IPS-18a (cell line): ENCODE measurements at regions not wholly inside any gene's neighbourhood (a gene's known extent, or its start where the extent isn't known, plus 50 kb on each side); places are given as distances from the start of the nearest gene placed in this dataset.
"Not testable (repeated sequence)": the region's sequence is repeated elsewhere in the genome, so short reads cannot be mapped to it uniquely, and the experiment has no call there.

Experiments used
- H3K27ac ChIP-seq: one replicate; pipeline ENCODE4 v1.5.1; 2013; ENCODE audit warnings: low read length
- H3K27me3 ChIP-seq: one replicate; pipeline ENCODE4 v1.6.1; 2013; ENCODE audit warnings: mild to moderate bottlenecking, low read length; ENCODE audit not compliant: control insufficient read depth, insufficient read depth
- H3K36me3 ChIP-seq: one replicate; pipeline ENCODE4 v1.6.1; 2013; ENCODE audit warnings: low read depth, low read length; ENCODE audit not compliant: control insufficient read depth
- H3K4me1 ChIP-seq: one replicate; pipeline ENCODE4 v1.6.1; 2013; ENCODE audit warnings: low read depth, low read length; ENCODE audit not compliant: control insufficient read depth
- H3K4me3 ChIP-seq: one replicate; pipeline ENCODE4 v1.5.1; 2013; ENCODE audit warnings: low read length
- H3K9ac ChIP-seq: one replicate; pipeline ENCODE4 v1.6.1; 2013; ENCODE audit warnings: mild to moderate bottlenecking, low read length, moderate library complexity
- H3K9me3 ChIP-seq: one replicate; pipeline ENCODE4 v1.6.1; 2013; ENCODE audit warnings: low read depth, low read length; ENCODE audit not compliant: control insufficient read depth

DNA sequence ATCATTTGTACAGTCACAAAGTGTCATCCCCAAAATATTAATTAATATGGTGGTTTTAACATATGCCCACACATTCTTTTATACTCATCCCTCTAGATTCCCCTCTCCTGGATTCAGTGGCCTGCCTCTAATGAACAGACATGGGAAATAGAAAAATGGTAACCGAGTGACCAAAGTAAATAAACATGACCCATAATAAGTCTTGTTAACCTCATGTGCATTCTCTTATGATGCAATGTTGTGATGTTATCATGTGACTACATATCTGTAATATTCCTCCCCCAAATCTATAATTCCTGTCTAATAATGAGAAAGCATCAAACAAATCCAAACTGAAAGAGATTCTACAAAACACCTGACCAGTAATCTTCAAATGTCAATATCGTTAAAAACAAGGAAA is 164.5 kb upstream of the PRSS1 start:
- H3K36me3 ChIP-seq: no peaks in the 10 kb centered on the region
- H3K4me1 ChIP-seq: peaks cover 10% of the 10 kb centered on the region
- no peak overlapping the region for H3K27ac ChIP-seq
- no peaks in the 10 kb centered on the region for H3K27me3 ChIP-seq
- no peak overlapping the region for H3K9ac ChIP-seq
- no peak overlapping the region for H3K4me3 ChIP-seq
- H3K9me3 ChIP-seq: no peaks in the 10 kb centered on the region

DNA sequence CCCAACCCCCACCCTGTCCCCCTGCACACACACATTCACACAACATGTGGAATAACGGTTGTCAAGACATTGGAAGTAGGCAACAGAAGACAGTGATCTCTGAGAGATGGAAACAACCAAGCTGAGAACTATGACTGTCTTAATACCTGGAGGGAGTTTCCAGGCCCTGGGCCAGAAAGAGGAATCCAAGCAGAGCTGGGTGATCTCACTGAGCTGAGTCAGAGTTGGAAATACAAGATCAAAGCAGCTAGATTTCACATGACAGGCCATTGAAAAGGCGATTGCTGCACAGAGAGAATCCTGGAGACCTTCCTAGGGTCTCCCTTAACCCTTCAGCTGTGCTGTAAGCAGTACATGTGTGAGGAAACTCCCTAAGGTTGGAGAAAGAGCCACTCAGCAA is 165.8 kb upstream of the PRSS1 start:
- Histone ChIP-seq H3K4me1 (peaks cover 10% of the 10 kb centered on the region), H3K9ac (no peak overlapping the region), H3K4me3 (no peak overlapping the region), H3K27ac (no peak overlapping the region), H3K9me3 (no peaks in the 10 kb centered on the region), H3K27me3 (no peaks in the 10 kb centered on the region), H3K36me3 (no peaks in the 10 kb centered on the region)

DNA sequence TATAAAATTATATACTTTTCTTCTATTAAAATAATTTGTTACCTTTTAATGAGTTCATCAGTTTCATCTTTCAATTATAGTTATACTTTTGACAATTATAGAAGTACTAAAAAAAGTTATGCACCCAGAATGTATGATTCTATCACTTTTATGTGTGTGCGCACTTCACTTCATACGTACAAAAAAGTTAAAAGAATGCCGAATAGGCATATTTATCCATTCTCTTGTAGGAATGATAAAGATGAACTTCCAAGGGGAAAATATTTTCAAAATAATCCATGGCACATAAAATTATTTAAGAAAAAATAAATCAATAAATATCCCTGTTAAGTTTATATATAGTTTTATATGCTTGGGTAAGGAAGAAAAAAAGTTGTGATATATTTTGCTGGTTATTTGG is 166.9 kb upstream of the PRSS1 start:
- Histone ChIP-seq H3K4me3 (no peak overlapping the region), H3K9ac (no peak overlapping the region), H3K27me3 (no peaks in the 10 kb centered on the region), H3K27ac (no peak overlapping the region), H3K9me3 (no peaks in the 10 kb centered on the region), H3K4me1 (peaks cover 10% of the 10 kb centered on the region), H3K36me3 (no peaks in the 10 kb centered on the region)

DNA sequence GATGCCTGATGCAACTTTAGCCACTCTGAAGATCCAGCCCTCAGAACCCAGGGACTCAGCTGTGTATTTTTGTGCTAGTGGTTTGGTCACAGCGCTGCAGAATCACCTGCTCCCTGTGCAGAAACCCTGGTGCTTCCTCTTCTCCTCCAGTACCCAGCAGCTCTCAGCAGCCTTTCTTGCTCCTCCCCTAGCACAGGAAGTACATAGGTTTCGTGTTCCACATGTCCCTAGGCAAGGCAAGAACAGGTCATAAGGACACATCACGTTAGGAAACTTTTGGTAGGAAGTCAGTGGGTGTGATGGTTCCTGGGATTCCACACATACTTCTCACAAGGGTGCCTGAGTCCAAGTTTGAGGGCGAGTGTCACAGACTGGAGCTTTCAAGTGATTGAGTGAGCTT is 167.9 kb upstream of the PRSS1 start:
- no peak overlapping the region for H3K4me3 ChIP-seq
- H3K4me1 ChIP-seq: peaks cover 10% of the 10 kb centered on the region
- no peaks in the 10 kb centered on the region for H3K9me3 ChIP-seq
- no peak overlapping the region for H3K27ac ChIP-seq
- H3K36me3 ChIP-seq: no peaks in the 10 kb centered on the region
- no peaks in the 10 kb centered on the region for H3K27me3 ChIP-seq
- H3K9ac ChIP-seq: no peak overlapping the region

DNA sequence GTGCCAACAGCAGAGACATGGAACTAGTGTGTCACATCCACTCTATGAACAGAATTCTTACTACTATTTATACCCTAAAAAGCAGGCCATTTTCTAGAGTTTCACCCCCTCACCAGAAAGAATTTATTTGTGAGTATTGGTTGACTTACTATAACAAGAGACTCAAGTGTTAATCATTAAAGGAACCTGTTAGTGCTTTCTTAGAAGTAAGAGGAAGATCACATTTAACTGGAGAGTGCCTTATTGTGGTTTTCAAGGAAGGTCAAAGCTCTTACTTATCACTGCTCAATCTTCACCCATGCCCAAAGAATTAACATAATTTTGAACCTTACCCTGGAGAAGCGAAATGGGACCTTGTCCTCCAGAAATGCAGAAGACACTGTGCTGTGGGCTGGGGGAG is 169.3 kb upstream of the PRSS1 start:
- Histone ChIP-seq H3K4me1 (peaks cover 10% of the 10 kb centered on the region), H3K9ac (no peak overlapping the region), H3K4me3 (no peak overlapping the region), H3K9me3 (no peaks in the 10 kb centered on the region), H3K27ac (no peak overlapping the region), H3K36me3 (no peaks in the 10 kb centered on the region), H3K27me3 (no peaks in the 10 kb centered on the region)

DNA sequence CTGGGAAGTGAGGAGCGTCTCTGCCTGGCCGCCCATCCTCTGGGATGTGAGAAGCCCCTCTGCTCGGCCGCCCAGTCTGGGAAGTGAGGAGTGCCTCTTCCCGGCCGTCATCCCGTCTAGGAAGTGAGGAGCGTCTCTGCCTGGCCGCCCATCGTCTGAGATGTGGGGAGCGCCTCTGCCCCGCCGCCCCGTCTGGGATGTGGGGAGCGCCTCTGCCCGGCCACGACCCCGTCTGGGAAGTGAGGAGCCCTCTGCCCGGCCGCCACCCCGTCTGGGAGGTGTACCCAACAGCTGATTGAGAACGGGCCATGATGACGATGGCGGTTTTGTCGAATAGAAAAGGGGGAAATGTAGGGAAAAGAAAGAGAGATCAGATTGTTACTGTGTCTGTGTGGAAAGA is 173.9 kb upstream of the PRSS1 start:
- H3K4me3 ChIP-seq, H3K27ac ChIP-seq, H3K9ac ChIP-seq, H3K36me3 ChIP-seq, H3K4me1 ChIP-seq, H3K27me3 ChIP-seq, H3K9me3 ChIP-seq: not testable (repeated sequence)

DNA sequence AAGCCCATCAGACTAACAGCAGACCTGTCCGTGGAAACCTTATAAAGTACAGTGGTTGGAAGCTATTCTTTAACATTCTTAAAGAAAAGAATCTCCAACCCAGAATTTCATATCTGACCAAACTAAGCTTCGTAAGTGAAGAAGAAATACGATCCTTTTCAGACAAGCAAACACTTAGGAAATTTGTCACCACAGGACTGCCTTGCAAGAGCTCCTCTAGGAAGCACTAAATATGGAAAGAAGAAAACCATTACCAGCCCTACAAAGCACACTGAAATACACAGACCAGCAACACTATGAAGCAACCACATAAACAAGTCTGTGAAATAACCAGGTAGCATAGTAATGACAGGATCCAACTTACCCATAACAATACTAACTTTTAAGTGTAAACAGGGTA is 177.7 kb upstream of the PRSS1 start:
- Histone ChIP-seq H3K27me3 (no peaks in the 10 kb centered on the region), H3K9ac (no peak overlapping the region), H3K4me1 (no peaks in the 10 kb centered on the region), H3K4me3 (no peak overlapping the region), H3K9me3 (no peaks in the 10 kb centered on the region), H3K36me3 (no peaks in the 10 kb centered on the region), H3K27ac (no peak overlapping the region)

DNA sequence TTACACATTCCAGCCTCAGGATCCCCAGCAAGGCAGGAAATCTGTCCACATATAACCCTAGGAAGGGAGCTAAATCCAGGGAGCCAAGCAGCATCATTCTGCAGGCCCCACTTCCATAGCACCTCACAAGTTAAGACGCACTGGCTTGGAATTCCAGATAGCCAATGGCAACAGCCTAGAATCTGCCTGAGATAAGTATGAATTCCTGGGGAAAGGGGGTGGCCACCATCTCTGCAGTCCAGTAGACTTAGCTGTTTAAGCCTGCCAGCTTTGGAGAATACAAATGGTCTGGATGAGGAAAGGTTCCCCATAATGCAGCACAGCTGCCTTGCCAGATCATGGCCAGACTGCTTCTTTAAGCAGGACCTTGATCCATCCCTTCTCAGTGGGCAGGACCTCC is 179.4 kb upstream of the PRSS1 start:
- Histone ChIP-seq H3K27me3 (no peaks in the 10 kb centered on the region), H3K9me3 (no peaks in the 10 kb centered on the region), H3K4me1 (no peaks in the 10 kb centered on the region), H3K9ac (no peak overlapping the region), H3K36me3 (no peaks in the 10 kb centered on the region), H3K27ac (no peak overlapping the region), H3K4me3 (no peak overlapping the region)

DNA sequence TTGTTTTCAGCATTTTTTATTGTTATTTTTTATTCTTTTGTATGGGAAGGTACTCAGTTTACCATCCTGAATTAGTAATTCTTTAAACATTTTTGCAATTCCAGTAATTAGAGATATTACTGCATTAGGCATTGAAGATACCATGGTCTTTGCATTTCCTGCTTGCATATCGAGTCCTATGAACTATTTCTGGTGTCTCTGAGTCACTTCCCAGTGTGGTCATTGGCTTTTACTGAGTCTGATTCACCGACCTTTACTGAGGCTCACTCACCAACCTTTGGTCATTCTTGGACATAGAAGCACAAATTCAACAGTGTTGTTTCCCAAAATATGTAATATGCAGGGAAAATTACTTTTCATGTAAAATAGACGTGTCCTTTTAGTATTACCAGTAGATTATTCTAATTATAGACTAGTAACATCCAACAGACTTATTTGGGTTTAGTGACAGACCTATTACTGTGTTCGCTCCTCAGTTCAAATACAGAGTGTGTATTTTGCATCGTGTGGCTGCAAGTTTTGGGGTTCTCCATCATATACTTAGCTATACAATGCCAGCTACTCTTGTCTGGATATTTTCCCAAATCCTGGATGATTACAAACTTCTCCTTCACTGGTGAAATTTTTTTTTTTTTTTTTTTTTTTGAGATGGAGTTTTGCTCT is 180.7 kb upstream of the PRSS1 start:
- no peaks in the 10 kb centered on the region for H3K9me3 ChIP-seq
- no peak overlapping the region for H3K4me3 ChIP-seq
- H3K27me3 ChIP-seq: no peaks in the 10 kb centered on the region
- H3K36me3 ChIP-seq: no peaks in the 10 kb centered on the region
- no peak overlapping the region for H3K9ac ChIP-seq
- H3K27ac ChIP-seq: no peak overlapping the region
- no peaks in the 10 kb centered on the region for H3K4me1 ChIP-seq

DNA sequence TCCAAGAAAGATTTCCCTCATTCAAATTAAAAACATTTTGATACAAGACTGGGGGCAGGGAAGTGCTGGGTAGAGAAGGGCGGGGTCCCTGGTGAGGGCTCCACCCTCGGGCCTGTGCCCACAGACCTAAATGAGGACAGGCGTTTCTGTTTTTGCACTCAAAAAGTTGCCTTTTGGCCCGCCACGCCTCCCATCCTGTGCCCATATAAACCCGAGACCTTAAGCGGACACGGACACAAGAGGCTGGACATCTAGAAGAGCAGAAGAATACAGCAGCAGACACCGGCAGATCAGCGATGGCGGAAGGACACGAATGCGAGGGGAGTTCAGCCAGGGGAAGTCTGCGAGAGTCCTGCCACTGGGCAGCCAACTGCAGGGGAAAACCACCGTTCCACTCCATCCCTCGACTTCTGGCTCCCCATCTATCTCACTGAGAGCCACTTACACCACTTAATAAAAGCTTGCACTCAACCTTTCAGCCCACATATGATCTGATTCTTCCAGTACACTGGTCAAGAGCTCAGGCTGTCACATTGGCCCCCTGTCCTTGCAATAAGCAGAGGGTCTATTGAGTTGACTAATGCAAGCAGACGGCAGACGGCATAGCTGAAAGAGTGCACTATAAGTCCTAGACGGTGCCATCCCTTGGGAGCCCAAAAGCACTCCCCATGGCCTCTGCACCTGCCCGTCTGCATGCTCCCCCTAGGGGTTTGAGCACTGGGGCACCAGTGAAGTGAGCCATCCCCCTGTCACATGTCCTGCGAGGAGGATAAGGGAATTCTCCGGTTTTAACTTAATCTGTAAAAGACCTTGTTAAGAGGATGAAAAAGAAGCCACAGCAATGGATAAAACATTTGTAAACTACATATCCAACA is 181.8 kb upstream of the PRSS1 start:
- Histone ChIP-seq H3K36me3 (no peaks in the 10 kb centered on the region), H3K4me3 (no peak overlapping the region), H3K27ac (no peak overlapping the region), H3K9me3 (no peaks in the 10 kb centered on the region), H3K27me3 (no peaks in the 10 kb centered on the region), H3K9ac (no peak overlapping the region), H3K4me1 (no peaks in the 10 kb centered on the region)

DNA sequence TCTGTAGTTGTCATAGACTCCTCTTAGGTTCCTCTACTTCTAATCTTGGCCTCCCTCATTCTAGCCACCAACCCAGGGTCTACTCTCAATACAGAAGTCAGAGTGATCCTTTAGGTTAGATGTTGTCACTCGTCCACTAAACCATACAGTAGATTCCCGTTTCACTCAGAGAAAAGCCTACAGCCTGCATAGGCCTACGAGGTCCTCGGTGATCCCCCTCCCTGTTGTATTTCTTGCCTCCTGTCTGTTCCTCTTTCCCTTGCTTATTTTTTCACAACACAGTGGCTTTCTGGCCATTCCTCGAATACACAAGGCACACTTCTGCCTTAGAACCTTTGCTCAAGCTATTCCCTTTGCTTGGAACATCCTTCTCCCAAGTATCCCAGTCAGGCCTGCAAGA is 183.0 kb upstream of the PRSS1 start:
- Histone ChIP-seq H3K9me3 (no peaks in the 10 kb centered on the region), H3K27me3 (no peaks in the 10 kb centered on the region), H3K4me1 (no peaks in the 10 kb centered on the region), H3K9ac (no peak overlapping the region), H3K36me3 (no peaks in the 10 kb centered on the region), H3K4me3 (no peak overlapping the region), H3K27ac (no peak overlapping the region)

DNA sequence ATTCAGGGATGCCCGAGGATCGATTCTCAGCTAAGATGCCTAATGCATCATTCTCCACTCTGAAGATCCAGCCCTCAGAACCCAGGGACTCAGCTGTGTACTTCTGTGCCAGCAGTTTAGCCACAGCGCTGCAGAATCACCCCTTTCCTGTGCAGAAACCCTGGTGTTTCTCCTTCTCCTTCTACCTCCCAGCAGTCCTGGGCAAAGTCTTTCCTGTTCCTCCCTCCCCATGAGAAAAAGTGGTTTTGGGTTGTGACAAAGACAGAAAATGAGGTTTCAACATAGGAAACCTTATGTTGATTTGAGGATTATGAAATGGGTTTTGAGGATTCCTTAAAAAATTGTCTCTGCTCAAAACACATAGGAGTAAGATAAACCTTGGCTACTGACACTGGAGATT is 185.1 kb upstream of the PRSS1 start:
- H3K4me1 ChIP-seq, H3K27ac ChIP-seq, H3K36me3 ChIP-seq, H3K4me3 ChIP-seq, H3K9me3 ChIP-seq, H3K27me3 ChIP-seq, H3K9ac ChIP-seq: not testable (repeated sequence)
